HEK293T (cell line): ENCODE measurements at regions not wholly inside any gene's neighbourhood (a gene's known extent, or its start where the extent isn't known, plus 50 kb on each side); places are given as distances from the start of the nearest gene placed in this dataset.

Experiments used
- CTCF ChIA-PET: fragments of 350-600 bp; formaldehyde crosslinking; extraction: SDS; loops from one replicate; lab custom pipeline; 2021; ENCODE audit warnings: antibody characterized with exemption, inconsistent platforms; lab: Yijun Ruan, JAX
- POLR2A ChIA-PET: fragments of 350-600 bp; formaldehyde crosslinking; extraction: SDS; loops from one replicate; lab custom pipeline; 2020; ENCODE audit warnings: antibody characterized with exemption, inconsistent platforms; lab: Yijun Ruan, JAX
- DNase-seq: peaks from one replicate; pipeline ENCODE4 v3.0.0; 2012; ENCODE audit warnings: mixed read lengths; ENCODE audit errors: extremely low spot score
- ARNT ChIP-seq: fragments of 450-650 bp; IDR thresholded peaks from 2 replicates; pipeline ENCODE4 v1.6.1; 2017; ENCODE audit warnings: mild to moderate bottlenecking
- BHLHE40 ChIP-seq: fragments of 450-650 bp; IDR thresholded peaks from 2 replicates; pipeline ENCODE4 v1.6.1; 2016; ENCODE audit warnings: mild to moderate bottlenecking, moderate library complexity, borderline replicate concordance
- CTBP1 ChIP-seq: fragments of 450-650 bp; IDR thresholded peaks from 2 replicates; pipeline ENCODE4 v1.6.1; 2016; ENCODE audit warnings: borderline replicate concordance
- ELF4 ChIP-seq: fragments of 450-650 bp; IDR thresholded peaks from 2 replicates; pipeline ENCODE4 v1.6.1; 2017; ENCODE audit warnings: antibody characterized with exemption
- FOXA1 ChIP-seq: fragments of 450-650 bp; IDR thresholded peaks from 2 replicates; pipeline ENCODE4 v1.6.1; 2016; ENCODE audit warnings: mild to moderate bottlenecking
- FOXK2 ChIP-seq: fragments of 450-650 bp; IDR thresholded peaks from 2 replicates; pipeline ENCODE4 v1.6.1; 2016; ENCODE audit warnings: mild to moderate bottlenecking
- FOXM1 ChIP-seq: fragments of 450-650 bp; IDR thresholded peaks from 2 replicates; pipeline ENCODE4 v1.6.1; 2017; ENCODE audit warnings: mild to moderate bottlenecking, borderline replicate concordance
- HDGF ChIP-seq: fragments of 450-650 bp; IDR thresholded peaks from 2 replicates; pipeline ENCODE4 v1.6.1; 2017; ENCODE audit warnings: antibody characterized with exemption, borderline replicate concordance
- L3MBTL2 ChIP-seq: fragments of 450-650 bp; conservative IDR thresholded peaks from 2 replicates; pipeline ENCODE4 v1.6.1; 2016; ENCODE audit warnings: mild to moderate bottlenecking
- LEF1 ChIP-seq: fragments of 450-650 bp; IDR thresholded peaks from 2 replicates; pipeline ENCODE4 v1.6.1; 2017; ENCODE audit warnings: mild to moderate bottlenecking, borderline replicate concordance
- NFRKB ChIP-seq: fragments of 450-650 bp; IDR thresholded peaks from 2 replicates; pipeline ENCODE4 v1.6.1; 2016; ENCODE audit warnings: mild to moderate bottlenecking, moderate library complexity
- SP1 ChIP-seq: fragments of 450-650 bp; IDR thresholded peaks from 2 replicates; pipeline ENCODE4 v1.6.1; 2017
- SUZ12 ChIP-seq: fragments of 450-650 bp; IDR thresholded peaks from 2 replicates; pipeline ENCODE4 v1.6.1; 2016; ENCODE audit warnings: mild to moderate bottlenecking
- TARDBP ChIP-seq: fragments of 450-650 bp; IDR thresholded peaks from 2 replicates; pipeline ENCODE4 v1.6.1; 2016
- ZNF384 ChIP-seq: fragments of 450-650 bp; IDR thresholded peaks from 2 replicates; pipeline ENCODE4 v1.6.1; 2016
- TF ChIP-seq, protein P1 (sequence below): fragments of 450-650 bp; IDR thresholded peaks from 2 replicates; pipeline ENCODE4 v1.6.1; 2016

GRCh38 chr15:94066811-94067210 is 164.6 kb upstream of the MCTP2 start:
- DNase-seq, result no peak
- ChIA-PET CTCF (interaction anchor here (0.7 kb wide), 1 partner anchor 53 kb away, joined by 3 read pairs; no protein-coding TSS in a partner anchor), POLR2A (no interaction called here)
- TF ChIP-seq, protein P1, sequence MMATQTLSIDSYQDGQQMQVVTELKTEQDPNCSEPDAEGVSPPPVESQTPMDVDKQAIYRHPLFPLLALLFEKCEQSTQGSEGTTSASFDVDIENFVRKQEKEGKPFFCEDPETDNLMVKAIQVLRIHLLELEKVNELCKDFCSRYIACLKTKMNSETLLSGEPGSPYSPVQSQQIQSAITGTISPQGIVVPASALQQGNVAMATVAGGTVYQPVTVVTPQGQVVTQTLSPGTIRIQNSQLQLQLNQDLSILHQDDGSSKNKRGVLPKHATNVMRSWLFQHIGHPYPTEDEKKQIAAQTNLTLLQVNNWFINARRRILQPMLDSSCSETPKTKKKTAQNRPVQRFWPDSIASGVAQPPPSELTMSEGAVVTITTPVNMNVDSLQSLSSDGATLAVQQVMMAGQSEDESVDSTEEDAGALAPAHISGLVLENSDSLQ, result no peak
- no peak for TF ChIP-seq TARDBP
- TF ChIP-seq FOXK2, result no peak
- TF ChIP-seq BHLHE40, result no peak
- TF ChIP-seq HDGF, result no peak
- TF ChIP-seq FOXA1, result no peak
- TF ChIP-seq ARNT, result no peak

GRCh38 chr15:94066046-94066445 is 165.3 kb upstream of the MCTP2 start:
- no peak for TF ChIP-seq LEF1
- no peak for TF ChIP-seq ELF4
- TF ChIP-seq SUZ12, result no peak
- no peak for TF ChIP-seq FOXM1
- no peak for TF ChIP-seq TARDBP
- no peak for TF ChIP-seq ZNF384
- no peak for TF ChIP-seq ARNT
- TF ChIP-seq SP1, result no peak
- TF ChIP-seq CTBP1, result no peak
- TF ChIP-seq HDGF, result no peak
- no peak for DNase-seq
- CTCF ChIA-PET, result interaction anchor here (0.7 kb wide), 1 partner anchor 54 kb away, joined by 3 read pairs; no protein-coding TSS in a partner anchor
- POLR2A ChIA-PET, result no interaction called here

DNA sequence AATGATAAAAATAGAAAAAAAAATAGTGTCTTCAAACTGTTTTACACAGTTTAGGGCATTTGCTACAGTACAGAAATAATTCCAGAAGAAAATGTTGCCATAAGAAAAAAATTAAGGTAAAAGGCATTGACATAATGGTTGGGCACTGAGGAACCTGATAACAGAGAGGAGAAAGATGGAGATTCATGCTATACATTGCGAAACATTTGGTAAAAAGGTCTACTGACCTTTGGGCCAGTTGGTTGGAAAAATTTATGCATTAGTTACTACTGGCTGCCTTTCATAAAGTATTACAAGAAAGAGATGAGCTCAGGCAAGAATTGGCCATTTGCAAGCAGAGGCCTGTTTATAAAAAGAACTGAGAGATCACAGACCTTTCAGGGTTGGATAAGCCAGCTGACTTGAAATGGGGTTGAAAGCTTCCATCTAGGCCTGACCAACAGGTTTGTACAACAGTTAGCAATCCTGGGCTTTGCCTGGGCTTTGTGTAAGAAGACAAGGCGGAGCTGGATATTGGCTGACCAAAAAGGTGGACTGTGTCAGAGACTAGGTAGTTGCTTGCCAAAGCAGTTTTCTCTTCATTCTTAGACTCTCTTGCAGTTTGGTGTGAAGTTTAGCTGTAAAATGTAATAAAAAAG is 166.6 kb upstream of the MCTP2 start:
- ChIA-PET CTCF (no interaction called here), POLR2A (no interaction called here)
- DNase-seq, result no peak
- TF ChIP-seq NFRKB (no peak), ZNF384 (no peak), ARNT (no peak), ELF4 (no peak), CTBP1 (no peak), FOXM1 (no peak), TARDBP (no peak), SP1 (no peak), SUZ12 (no peak), BHLHE40 (no peak), L3MBTL2 (no peak), LEF1 (no peak), HDGF (no peak), FOXK2 (no peak), FOXA1 (no peak)
- TF ChIP-seq, protein P1, result no peak

GRCh38 chr15:94061041-94061440 is 170.3 kb upstream of the MCTP2 start:
- TF ChIP-seq FOXM1, result no peak
- no peak for TF ChIP-seq CTBP1
- TF ChIP-seq, protein P1, result no peak
- no peak for TF ChIP-seq SP1
- no peak for TF ChIP-seq ZNF384
- ChIA-PET POLR2A (no interaction called here), CTCF (interaction anchor here (1.1 kb wide), 1 partner anchor 9 kb away, joined by 3 read pairs; no protein-coding TSS in a partner anchor)
- no peak for DNase-seq

GRCh38 chr15:94059013-94059587 is 172.3 kb upstream of the MCTP2 start:
- ChIA-PET CTCF (interaction anchor here (1.2 kb wide), 1 partner anchor 61 kb away, joined by 3 read pairs; no protein-coding TSS in a partner anchor), POLR2A (no interaction called here)
- TF ChIP-seq BHLHE40 (no peak), L3MBTL2 (no peak), HDGF (no peak), SP1 (no peak), ELF4 (no peak), LEF1 (no peak), FOXA1 (no peak), NFRKB (no peak), SUZ12 (no peak)
- no peak for DNase-seq

GRCh38 chr15:94057305-94057704 is 174.1 kb upstream of the MCTP2 start:
- CTCF ChIA-PET, result no interaction called here
- no peak for DNase-seq
- POLR2A ChIA-PET, result no interaction called here
- TF ChIP-seq ELF4, result no peak
- no peak for TF ChIP-seq CTBP1
- no peak for TF ChIP-seq FOXK2
- no peak for TF ChIP-seq FOXM1
- TF ChIP-seq TARDBP, result no peak
- TF ChIP-seq SP1, result no peak
- no peak for TF ChIP-seq ZNF384
- no peak for TF ChIP-seq ARNT
- no peak for TF ChIP-seq LEF1
